ENCODE measurements at regions not wholly inside any gene's neighbourhood (a gene's known extent, or its start where the extent isn't known, plus 50 kb on each side); places are given as distances from the start of the nearest gene placed in this dataset.

DNA sequence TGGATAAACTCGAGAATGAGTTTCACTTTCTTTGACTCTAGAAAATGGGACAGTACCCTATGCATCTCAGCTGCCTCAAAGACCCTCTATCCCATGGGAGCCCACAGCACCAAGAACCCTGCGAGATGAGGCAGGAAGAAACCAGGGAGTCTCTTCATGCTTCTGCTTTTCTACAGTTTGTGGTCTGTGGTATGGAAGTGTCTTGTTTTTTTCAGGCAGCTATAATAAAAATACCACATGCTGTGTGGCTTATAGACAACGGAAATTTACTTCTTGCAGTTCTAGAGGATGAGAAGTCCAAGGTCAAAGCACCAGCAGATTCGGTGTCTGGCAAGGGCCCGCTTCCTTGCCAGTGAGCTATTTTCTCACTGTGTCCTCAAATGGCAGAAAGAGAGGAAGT lies 257.9 kb downstream of the SUCLG1 start:
- H3K4me3 Mint-ChIP-seq, result no peak overlapping the region
- H3K27me3 Mint-ChIP-seq, result peaks cover 7% of the 10 kb centered on the region in 2 donors
- DNase-seq, result no peak
- ChIA-PET POLR2A (ENCODE audit: partially characterized antibody) (no interaction called here), CTCF (ENCODE audit: partially characterized antibody) (no interaction called here)
- intact Hi-C loops (cut with micrococcal nuclease), result no loop called here
- no peaks in the 10 kb centered on the region for H3K36me3 Mint-ChIP-seq
- no peak overlapping the region for H3K27ac Mint-ChIP-seq
- H3K4me1 Mint-ChIP-seq, result no peaks in the 10 kb centered on the region
- no peak overlapping the region for H3K27ac ChIP-seq (ENCODE audit: low read depth, low read length)
- H3K9me3 ChIP-seq (ENCODE audit: control insufficient read depth in 1 of 2, low read length in 2 of 2), result no peaks in the 10 kb centered on the region
- no peaks in the 10 kb centered on the region for H3K27me3 ChIP-seq (ENCODE audit: insufficient read depth, low read length)
- H3K4me3 ChIP-seq (ENCODE audit: low read length in 2 of 2), result no peak overlapping the region
- no peaks in the 10 kb centered on the region for H3K36me3 ChIP-seq (ENCODE audit: insufficient read depth, low read length)
- H3K9me3 Mint-ChIP-seq, result peaks cover 0 to 9% (median 3%) of the 10 kb centered on the region in 8 donors
- no peaks in the 10 kb centered on the region for H3K4me1 ChIP-seq (ENCODE audit: insufficient read depth, low read length)

DNA sequence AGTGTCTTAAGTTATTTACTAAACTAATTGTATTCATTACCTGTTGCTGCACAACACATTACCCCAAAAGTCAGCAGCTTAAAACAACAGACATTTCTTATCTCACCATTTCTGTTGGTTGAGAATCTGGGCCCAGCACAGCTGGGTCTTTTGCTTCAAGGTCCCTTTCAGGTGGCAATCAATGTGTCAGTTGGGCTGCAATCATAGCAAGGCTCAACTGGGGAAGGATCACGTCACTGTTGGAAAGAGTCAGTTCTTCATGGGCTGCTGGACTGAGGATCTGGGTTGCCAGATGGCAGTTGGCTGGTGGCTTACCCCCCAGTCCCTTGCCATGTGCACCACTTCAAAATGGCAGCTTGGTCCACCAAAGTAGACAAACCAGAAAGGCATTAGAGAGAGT lies 261.2 kb downstream of the SUCLG1 start:
- no peak for DNase-seq
- H3K36me3 ChIP-seq (ENCODE audit: insufficient read depth, low read length), result no peaks in the 10 kb centered on the region
- intact Hi-C loops (cut with micrococcal nuclease), result no loop called here
- Mint-ChIP-seq H3K36me3 (no peaks in the 10 kb centered on the region), H3K27ac (no peak overlapping the region), H3K4me1 (no peaks in the 10 kb centered on the region), H3K9me3 (peaks cover 0 to 9% (median 3%) of the 10 kb centered on the region in 8 donors), H3K4me3 (no peak overlapping the region), H3K27me3 (peaks cover 4 to 7% of the 10 kb centered on the region in 2 donors)
- no peaks in the 10 kb centered on the region for H3K9me3 ChIP-seq (ENCODE audit: control insufficient read depth in 1 of 2, low read length in 2 of 2)
- no peaks in the 10 kb centered on the region for H3K27me3 ChIP-seq (ENCODE audit: insufficient read depth, low read length)
- no peak overlapping the region for H3K27ac ChIP-seq (ENCODE audit: low read depth, low read length)
- H3K4me3 ChIP-seq (ENCODE audit: low read length in 2 of 2), result no peak overlapping the region
- CTCF ChIA-PET (ENCODE audit: partially characterized antibody), result no interaction called here
- POLR2A ChIA-PET (ENCODE audit: partially characterized antibody), result no interaction called here
- no peaks in the 10 kb centered on the region for H3K4me1 ChIP-seq (ENCODE audit: insufficient read depth, low read length)

DNA sequence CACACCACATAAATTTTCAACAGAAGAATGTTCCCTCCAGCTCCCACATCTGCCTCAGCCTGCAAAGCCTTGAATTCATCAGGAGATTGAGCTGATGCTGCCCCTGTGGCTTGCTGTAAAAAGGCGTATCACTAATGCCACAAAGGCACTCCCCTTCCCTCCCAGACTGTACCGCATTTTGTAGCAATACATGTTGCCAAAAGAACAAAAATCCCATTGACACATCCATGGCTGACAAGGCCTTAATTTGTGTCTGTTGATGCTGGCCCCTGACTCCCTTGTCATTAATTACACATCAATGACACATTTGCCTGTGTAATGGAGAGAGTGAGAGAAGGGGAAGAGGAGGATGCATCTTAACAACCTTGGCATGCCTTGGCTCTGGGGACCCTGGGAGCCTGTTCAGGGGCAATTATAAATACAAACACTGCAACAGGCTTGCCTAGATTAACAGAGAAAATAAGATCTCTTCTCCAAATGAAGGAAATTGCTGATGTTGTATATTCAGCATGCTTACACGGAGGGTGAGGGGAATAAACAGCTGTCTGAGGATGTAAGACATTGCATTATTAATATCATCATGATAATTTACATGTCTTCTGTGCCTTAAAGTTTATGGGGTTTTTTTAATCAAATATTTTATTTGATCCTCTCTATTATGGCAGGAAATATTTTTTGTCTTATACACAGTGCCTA lies 264.0 kb downstream of the SUCLG1 start:
- DNase-seq, result no peak
- H3K27ac Mint-ChIP-seq, result no peak overlapping the region
- no peaks in the 10 kb centered on the region for H3K36me3 Mint-ChIP-seq
- H3K27ac ChIP-seq (ENCODE audit: low read depth, low read length), result no peak overlapping the region
- no peaks in the 10 kb centered on the region for H3K4me1 ChIP-seq (ENCODE audit: insufficient read depth, low read length)
- H3K4me3 Mint-ChIP-seq, result no peak overlapping the region
- H3K9me3 Mint-ChIP-seq, result peaks cover 0 to 7% (median 3%) of the 10 kb centered on the region in 8 donors
- CTCF ChIA-PET (ENCODE audit: partially characterized antibody), result no interaction called here
- H3K4me3 ChIP-seq (ENCODE audit: low read length in 2 of 2), result no peak overlapping the region
- H3K27me3 Mint-ChIP-seq, result peaks cover 2 to 5% of the 10 kb centered on the region in 2 donors
- H3K27me3 ChIP-seq (ENCODE audit: insufficient read depth, low read length), result no peaks in the 10 kb centered on the region
- no peaks in the 10 kb centered on the region for H3K4me1 Mint-ChIP-seq
- H3K36me3 ChIP-seq (ENCODE audit: insufficient read depth, low read length), result no peaks in the 10 kb centered on the region
- intact Hi-C loops (cut with micrococcal nuclease), result no loop called here
- H3K9me3 ChIP-seq (ENCODE audit: control insufficient read depth in 1 of 2, low read length in 2 of 2), result no peaks in the 10 kb centered on the region
- POLR2A ChIA-PET (ENCODE audit: partially characterized antibody), result no interaction called here

GRCh38 chr2:84194181-84194580 lies 264.9 kb downstream of the SUCLG1 start:
- Histone ChIP-seq H3K36me3 (ENCODE audit: insufficient read depth, low read length) (no peaks in the 10 kb centered on the region), H3K27ac (ENCODE audit: low read depth, low read length) (no peak overlapping the region), H3K27me3 (ENCODE audit: insufficient read depth, low read length) (no peaks in the 10 kb centered on the region), H3K9me3 (ENCODE audit: control insufficient read depth in 1 of 2, low read length in 2 of 2) (no peaks in the 10 kb centered on the region), H3K4me1 (ENCODE audit: insufficient read depth, low read length) (no peaks in the 10 kb centered on the region), H3K4me3 (ENCODE audit: low read length in 2 of 2) (no peak overlapping the region)
- Mint-ChIP-seq H3K27ac (no peak overlapping the region), H3K36me3 (no peaks in the 10 kb centered on the region), H3K4me3 (no peak overlapping the region), H3K9me3 (peaks cover 0 to 5% (median under 1%) of the 10 kb centered on the region in 8 donors), H3K27me3 (peaks cover 2% of the 10 kb centered on the region in 2 donors), H3K4me1 (no peaks in the 10 kb centered on the region)
- intact Hi-C loops (cut with micrococcal nuclease), result no loop called here
- ChIA-PET CTCF (ENCODE audit: partially characterized antibody) (no interaction called here), POLR2A (ENCODE audit: partially characterized antibody) (no interaction called here)
- no peak for DNase-seq

DNA sequence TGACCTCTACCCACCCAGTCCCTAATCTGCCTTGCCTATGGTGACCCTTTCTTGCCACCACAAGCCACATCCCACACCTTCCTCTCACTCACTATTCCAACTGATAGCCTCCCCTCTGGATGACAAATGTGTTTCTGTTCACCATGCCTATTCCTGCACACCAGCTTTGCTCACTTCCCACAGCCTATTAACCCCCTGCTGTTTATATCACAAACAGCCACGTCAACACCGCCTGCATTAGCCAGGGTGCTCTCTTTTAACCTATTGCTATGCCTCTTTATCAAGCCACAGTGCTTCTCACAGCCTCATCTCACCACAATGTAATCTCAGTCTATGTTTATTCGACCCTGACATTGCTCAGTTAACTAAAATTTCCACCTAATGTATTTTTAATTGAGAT lies 271.8 kb downstream of the SUCLG1 start:
- H3K27ac ChIP-seq (ENCODE audit: low read depth, low read length), result no peak overlapping the region
- H3K4me3 ChIP-seq (ENCODE audit: low read length in 2 of 2), result no peak overlapping the region
- no peak for DNase-seq
- no peaks in the 10 kb centered on the region for H3K36me3 Mint-ChIP-seq
- H3K4me3 Mint-ChIP-seq, result no peak overlapping the region
- no peaks in the 10 kb centered on the region for H3K4me1 Mint-ChIP-seq
- no peak overlapping the region for H3K27ac Mint-ChIP-seq
- intact Hi-C loops (cut with micrococcal nuclease), result no loop called here
- H3K9me3 Mint-ChIP-seq, result no peaks in the 10 kb centered on the region
- no peaks in the 10 kb centered on the region for H3K36me3 ChIP-seq (ENCODE audit: insufficient read depth, low read length)
- POLR2A ChIA-PET (ENCODE audit: partially characterized antibody), result no interaction called here
- CTCF ChIA-PET (ENCODE audit: partially characterized antibody), result no interaction called here
- no peaks in the 10 kb centered on the region for H3K27me3 Mint-ChIP-seq
- H3K4me1 ChIP-seq (ENCODE audit: insufficient read depth, low read length), result no peaks in the 10 kb centered on the region
- H3K27me3 ChIP-seq (ENCODE audit: insufficient read depth, low read length), result no peaks in the 10 kb centered on the region
- no peaks in the 10 kb centered on the region for H3K9me3 ChIP-seq (ENCODE audit: control insufficient read depth in 1 of 2, low read length in 2 of 2)

- H3K9me3 ChIP-seq (ENCODE audit: control insufficient read depth in 1 of 2, low read length in 2 of 2), result no peaks in the 10 kb centered on the region
- no peaks in the 10 kb centered on the region for H3K27me3 ChIP-seq (ENCODE audit: insufficient read depth, low read length)
- DNase-seq, result no peak
- Mint-ChIP-seq H3K9me3 (no peaks in the 10 kb centered on the region), H3K27ac (no peak overlapping the region), H3K36me3 (no peaks in the 10 kb centered on the region), H3K27me3 (peaks cover 2 to 4% of the 10 kb centered on the region in 2 donors), H3K4me1 (no peaks in the 10 kb centered on the region), H3K4me3 (no peak overlapping the region)
- intact Hi-C loops (cut with micrococcal nuclease), result no loop called here
- ChIA-PET CTCF (ENCODE audit: partially characterized antibody) (interaction anchor here (0.8 kb wide), 1 partner anchor 15 kb away, joined by 3 read pairs; no protein-coding TSS in a partner anchor), POLR2A (ENCODE audit: partially characterized antibody) (no interaction called here)
- H3K4me3 ChIP-seq (ENCODE audit: low read length in 2 of 2), result no peak overlapping the region
- no peaks in the 10 kb centered on the region for H3K4me1 ChIP-seq (ENCODE audit: insufficient read depth, low read length)
- H3K27ac ChIP-seq (ENCODE audit: low read depth, low read length), result no peak overlapping the region
- H3K36me3 ChIP-seq (ENCODE audit: insufficient read depth, low read length), result no peaks in the 10 kb centered on the region
These were observed 277.2 kb downstream of the SUCLG1 start for GRCh38 chr2:84181927-84182326.

DNA sequence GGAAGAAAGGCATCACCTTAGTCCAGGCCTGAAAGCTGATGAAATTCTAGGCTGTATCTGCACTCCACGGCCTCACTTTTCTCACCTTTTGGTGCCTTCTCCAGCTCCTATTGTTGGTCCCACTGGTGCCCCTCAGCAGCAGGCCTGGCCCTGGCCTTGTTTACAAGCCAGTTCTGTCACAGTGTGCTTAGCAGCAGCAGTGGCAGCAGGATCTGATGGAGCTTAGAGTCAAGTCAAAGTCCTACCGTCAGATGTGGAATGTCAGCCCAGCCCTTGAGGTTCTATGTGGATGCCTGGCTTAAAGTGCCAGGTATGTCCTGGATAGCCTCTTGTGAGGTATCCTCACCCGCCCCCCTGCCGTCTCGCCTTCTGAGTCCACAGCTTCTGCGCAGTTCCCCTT lies 281.3 kb downstream of the SUCLG1 start:
- DNase-seq, result no peak
- H3K4me3 Mint-ChIP-seq, result no peak overlapping the region
- no peaks in the 10 kb centered on the region for H3K4me1 Mint-ChIP-seq
- intact Hi-C loops (cut with micrococcal nuclease), result no loop called here
- H3K4me1 ChIP-seq (ENCODE audit: insufficient read depth, low read length), result no peaks in the 10 kb centered on the region
- no peaks in the 10 kb centered on the region for H3K36me3 ChIP-seq (ENCODE audit: insufficient read depth, low read length)
- ChIA-PET CTCF (ENCODE audit: partially characterized antibody) (no interaction called here), POLR2A (ENCODE audit: partially characterized antibody) (no interaction called here)
- H3K9me3 ChIP-seq (ENCODE audit: control insufficient read depth in 1 of 2, low read length in 2 of 2), result no peaks in the 10 kb centered on the region
- no peak overlapping the region for H3K27ac ChIP-seq (ENCODE audit: low read depth, low read length)
- no peaks in the 10 kb centered on the region for H3K36me3 Mint-ChIP-seq
- H3K27ac Mint-ChIP-seq, result no peak overlapping the region
- no peaks in the 10 kb centered on the region for H3K27me3 ChIP-seq (ENCODE audit: insufficient read depth, low read length)
- H3K9me3 Mint-ChIP-seq, result no peaks in the 10 kb centered on the region
- H3K27me3 Mint-ChIP-seq, result peaks cover 2 to 4% of the 10 kb centered on the region in 2 donors
- H3K4me3 ChIP-seq (ENCODE audit: low read length in 2 of 2), result no peak overlapping the region

GRCh38 chr2:84175970-84176369 lies 283.1 kb downstream of the SUCLG1 start:
- no peak for DNase-seq
- H3K36me3 ChIP-seq (ENCODE audit: insufficient read depth, low read length), result no peaks in the 10 kb centered on the region
- H3K4me1 ChIP-seq (ENCODE audit: insufficient read depth, low read length), result no peaks in the 10 kb centered on the region
- Mint-ChIP-seq H3K36me3 (no peaks in the 10 kb centered on the region), H3K4me3 (no peak overlapping the region), H3K4me1 (no peaks in the 10 kb centered on the region), H3K9me3 (no peaks in the 10 kb centered on the region), H3K27me3 (peaks cover 2 to 4% of the 10 kb centered on the region in 2 donors), H3K27ac (no peak overlapping the region)
- intact Hi-C loops (cut with micrococcal nuclease), result no loop called here
- H3K4me3 ChIP-seq (ENCODE audit: low read length in 2 of 2), result no peak overlapping the region
- ChIA-PET POLR2A (ENCODE audit: partially characterized antibody) (no interaction called here), CTCF (ENCODE audit: partially characterized antibody) (no interaction called here)
- no peaks in the 10 kb centered on the region for H3K9me3 ChIP-seq (ENCODE audit: control insufficient read depth in 1 of 2, low read length in 2 of 2)
- H3K27ac ChIP-seq (ENCODE audit: low read depth, low read length), result no peak overlapping the region
- no peaks in the 10 kb centered on the region for H3K27me3 ChIP-seq (ENCODE audit: insufficient read depth, low read length)

Data from CD4-positive, alpha-beta memory T cell (primary cell).